ENCODE measurements at regions not wholly inside any gene's neighbourhood (a gene's known extent, or its start where the extent isn't known, plus 50 kb on each side); places are given as distances from the start of the nearest gene placed in this dataset.

DNA sequence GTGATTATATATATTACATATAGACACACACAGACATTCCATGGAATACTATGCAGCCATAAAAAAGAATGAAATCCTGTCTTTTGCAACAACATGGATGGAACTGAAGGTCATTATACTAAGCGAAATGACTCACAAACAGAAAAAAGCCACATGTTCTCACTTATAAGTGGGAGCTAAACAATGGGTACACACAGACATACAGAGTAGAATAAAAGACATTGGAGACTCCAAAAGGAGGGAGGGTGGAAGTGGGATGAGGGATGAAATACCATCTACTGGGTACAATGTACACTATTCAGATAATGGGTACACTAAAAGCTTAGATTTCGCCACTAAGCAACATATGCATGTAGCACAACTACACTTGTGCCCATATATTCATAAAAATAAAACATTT, 170.0 kb upstream of the RGMB start:
- DNase-seq (ENCODE audit: low read depth in 2 of 2) = no peak

DNA sequence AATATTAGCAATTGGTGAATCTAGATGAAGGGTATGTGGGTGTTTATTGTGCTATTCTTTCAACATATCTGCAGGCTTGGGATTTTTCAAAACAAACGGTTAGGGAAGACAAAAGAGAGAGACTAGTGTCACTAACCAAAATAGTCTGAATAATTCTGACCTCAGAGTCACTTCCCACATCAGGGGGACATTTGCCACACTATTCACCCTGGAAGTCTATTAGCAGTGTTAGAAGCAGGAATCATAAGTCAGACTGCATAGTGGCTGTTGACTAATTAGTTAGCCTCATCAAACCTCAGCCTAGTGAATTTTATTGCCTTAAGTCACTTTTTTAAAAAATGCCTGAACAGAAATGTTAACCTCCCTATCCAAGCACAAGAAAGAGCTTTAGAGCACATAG, 169.2 kb upstream of the RGMB start:
- no peak for DNase-seq (ENCODE audit: low read depth in 2 of 2)

DNA sequence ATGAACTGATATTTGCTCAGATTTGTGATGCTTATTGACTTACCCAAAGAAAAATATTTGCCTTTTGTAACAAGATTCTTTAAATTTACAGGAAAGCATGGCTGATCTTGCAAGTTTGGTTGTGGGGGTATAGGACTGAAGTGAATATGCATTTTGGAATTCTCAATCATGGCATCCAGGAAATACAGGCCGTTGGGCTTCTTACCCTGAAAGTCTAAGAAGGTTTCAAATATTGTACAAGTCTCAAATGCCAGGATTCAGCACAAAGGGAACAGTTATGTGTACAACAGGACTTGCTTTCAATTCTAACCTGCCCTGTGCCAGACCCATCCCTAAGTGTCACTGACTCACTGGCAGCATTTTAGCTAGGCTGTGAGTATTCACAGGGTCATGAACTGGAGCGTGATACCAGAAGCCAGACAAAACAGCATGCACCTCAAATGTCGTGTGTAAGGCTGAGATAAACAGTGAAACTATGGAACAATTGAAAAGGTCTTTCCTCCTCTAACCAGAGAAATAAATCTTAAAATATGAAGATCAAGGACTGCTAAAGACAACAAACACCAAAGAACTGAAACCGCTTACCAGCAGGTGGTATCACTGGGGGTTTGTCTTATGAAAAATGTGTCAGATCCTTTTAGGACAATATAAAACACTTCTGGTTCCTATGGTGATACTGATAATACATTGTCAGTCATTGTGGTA, 168.6 kb upstream of the RGMB start:
- no peak for DNase-seq (ENCODE audit: low read depth in 2 of 2)

DNA sequence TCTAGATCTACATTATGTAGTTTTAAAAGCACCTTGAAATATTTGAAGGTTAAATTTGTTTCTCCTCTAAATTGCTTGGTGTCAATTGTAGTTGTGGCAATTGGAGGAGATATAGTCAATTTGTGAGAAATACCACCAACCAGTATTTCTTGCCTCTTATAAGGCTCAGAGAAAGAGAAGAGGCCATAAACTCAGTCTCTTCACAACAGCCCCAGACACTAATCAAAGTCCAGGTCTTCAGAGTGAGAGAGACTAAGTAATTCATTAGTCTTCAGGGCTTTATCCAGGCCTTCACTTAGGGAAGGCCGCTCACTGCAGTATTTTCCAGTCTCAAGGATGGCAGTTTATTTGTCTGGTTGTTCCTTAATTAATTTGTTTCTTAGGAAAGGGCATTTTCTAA, 168.0 kb upstream of the RGMB start:
- DNase-seq (ENCODE audit: low read depth in 2 of 2) = no peak

DNA sequence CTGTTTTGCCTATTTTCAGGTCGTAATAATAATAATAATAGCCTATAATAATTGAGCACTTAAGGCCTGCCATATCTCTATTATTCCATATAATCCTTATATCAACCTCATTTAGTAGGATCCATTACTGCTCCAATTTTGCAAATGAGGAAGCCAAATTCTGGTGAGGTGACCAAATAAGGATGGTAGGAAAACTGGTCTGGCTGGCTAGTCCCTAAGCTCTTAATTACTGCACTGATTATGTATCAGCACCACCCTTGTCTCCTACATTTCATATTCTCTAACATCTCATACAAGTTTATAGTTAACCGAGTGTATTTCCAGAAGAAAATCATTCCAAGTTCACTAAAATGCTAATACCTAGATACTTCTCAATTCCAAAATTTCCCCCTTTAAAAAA, 166.5 kb upstream of the RGMB start:
- DNase-seq (ENCODE audit: low read depth in 2 of 2) = no peak

DNA sequence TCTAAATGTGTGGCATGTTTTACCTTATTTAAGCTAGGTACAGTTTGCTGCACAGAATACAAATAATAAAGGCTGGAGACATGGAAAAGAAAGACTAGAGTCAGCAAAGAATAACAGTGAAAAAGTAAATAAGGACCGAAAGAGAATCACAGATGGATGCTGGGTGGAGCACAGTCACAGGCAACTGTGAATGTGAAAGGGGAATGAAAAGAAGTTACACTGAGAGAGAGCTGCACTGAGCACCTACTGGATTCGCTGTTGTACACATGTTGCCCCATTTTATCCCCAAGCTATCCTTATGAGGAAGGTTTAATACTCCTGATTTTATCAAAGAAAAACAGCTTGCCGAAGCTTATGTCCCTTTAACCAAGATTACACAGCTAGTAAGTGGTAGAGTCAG, 165.4 kb upstream of the RGMB start:
- DNase-seq (ENCODE audit: low read depth in 2 of 2) = no peak

DNA sequence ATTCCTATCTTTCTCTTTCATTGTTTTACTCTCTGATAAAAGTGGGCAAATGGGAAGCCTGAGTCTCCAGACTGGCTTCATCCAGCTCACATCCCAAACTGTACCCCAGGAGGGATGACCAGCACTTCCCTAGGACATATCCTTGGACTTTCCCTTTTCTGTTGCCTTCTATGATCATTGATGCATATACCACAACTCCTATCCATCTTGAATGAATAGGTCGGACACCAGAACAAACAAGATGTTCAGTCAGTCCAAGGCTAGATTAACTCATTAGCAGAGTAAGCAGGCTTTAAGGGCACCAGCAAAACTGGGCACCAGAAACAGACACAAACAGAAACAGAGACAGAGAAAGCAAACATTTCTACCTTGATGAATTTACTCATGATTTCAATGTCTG, 159.1 kb upstream of the RGMB start:
- no peak for DNase-seq (ENCODE audit: low read depth in 2 of 2)

DNA sequence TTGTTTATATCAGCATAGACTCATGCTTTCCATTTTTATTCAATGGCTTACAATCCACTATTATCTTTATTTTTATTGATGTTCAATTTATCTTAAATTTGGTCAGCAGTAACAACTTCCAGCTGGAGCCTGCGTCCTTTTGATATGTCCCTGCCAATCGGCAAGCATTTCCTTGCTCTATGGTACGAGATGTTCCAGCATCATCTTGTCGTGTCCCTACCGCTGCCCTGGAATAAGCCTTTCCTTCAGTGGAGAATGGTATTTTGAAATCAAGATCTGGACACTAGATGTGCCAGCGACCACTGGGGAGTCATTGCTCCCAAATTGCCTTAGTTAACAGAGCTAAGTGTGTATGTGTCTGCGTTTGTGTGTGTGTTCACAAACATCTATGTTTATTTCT, 151.6 kb upstream of the RGMB start:
- DNase-seq (ENCODE audit: low read depth in 2 of 2) = no peak

DNA sequence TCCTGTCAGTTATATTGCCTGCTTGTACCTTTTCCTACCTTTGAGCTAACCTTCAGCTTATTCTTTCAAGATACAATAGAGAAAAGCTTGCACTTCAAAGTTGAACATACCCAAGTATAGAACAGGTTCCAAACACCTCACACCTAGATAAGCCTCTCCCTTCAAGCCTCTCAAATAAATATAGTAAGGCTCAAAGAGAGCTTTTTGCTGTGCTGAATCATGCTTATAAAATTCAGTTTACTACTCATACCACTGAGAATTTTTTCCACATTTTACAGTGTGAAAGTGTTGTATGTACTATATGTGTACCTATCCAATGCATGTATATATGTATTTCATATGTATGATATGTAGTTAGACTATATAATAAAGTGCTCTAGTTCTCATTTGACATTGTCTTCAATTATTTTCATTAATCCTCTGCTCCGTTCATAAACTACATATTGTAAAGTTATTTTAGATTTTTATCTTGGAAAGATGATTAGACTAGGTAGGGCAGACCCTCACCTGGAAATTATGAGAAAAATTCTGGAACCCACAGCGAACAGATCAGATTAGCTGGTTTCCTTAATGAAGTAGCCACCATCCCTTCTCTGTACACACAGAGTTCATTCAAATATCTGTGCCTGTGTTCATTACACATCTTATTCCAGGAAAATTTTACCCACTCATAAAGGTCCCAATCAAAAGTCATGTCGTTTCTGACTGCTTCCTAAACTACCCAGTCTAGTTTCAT, 149.2 kb upstream of the RGMB start:
- no peak for DNase-seq (ENCODE audit: low read depth in 2 of 2)

DNA sequence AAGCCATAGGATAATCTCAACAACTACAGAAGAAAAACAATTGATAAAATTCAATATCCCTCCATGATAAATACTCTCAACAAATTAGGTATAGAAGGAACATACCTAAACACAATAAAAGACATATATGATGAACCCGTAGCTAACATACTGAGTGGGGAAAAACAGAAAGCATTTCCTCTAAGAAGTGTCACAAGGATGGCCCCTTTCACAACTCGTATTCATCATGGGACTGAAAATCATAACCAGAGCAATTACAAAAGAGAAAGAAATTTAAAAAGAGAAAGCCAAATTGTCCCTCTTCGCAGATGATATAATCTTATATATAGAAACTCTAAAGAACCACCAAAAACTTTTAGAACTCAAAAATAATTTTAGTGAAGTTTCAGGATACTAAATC, 146.3 kb upstream of the RGMB start:
- DNase-seq (ENCODE audit: low read depth in 2 of 2) = no peak

DNA sequence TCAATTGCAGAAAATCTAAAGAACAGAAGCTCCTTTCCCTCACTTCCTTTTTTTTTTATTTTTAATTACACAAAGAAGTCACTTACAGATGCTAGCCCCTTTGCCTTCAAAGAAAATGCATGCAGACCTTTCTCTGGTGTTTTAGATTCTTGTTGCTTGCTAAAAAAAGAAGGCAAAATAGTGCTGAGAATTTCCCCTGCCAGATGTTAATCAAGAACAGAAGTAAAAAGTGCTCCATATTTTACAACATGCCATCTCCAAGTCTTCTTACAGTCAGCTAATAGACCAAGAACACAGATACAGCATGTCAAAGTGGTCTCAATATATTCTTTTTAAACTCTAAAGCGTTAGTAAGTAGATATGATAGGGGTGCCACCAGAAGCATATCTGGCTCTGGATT, 142.8 kb upstream of the RGMB start:
- no peak for DNase-seq (ENCODE audit: low read depth in 2 of 2)

DNA sequence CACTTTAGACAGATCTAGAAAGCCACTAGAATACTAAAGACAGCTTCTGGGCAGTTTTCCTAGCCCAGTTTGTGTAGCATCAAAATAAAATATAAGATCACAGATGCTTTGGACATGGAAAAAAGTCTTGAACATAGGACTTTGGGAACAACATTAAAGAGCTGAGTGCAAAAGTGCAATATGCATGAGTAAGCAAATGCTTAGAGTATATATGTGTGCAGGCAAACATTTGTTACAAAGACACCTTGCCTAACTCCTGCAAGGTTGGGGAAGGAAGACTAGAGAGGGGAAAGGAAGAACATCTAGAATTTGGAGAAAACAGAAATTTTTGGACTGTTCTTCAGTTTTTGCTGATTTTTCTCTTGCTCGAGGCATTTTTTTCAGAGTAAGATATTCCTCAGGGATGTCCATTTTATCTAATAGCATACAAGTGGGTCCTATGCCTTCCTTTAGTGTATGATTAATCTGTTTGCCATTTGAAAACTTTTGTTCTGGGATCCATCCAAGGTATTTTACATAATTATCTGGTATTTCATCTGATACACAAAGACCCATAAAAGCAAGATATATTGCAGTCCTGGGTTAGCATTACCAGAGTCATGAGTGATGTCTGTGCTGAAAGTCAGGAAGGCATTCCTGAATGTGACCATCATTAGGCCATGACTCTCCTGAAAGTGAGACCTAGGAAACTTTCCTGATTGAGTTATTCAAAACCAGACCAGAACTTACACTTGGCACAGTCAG, 142.0 kb upstream of the RGMB start:
- DNase-seq (ENCODE audit: low read depth in 2 of 2) = no peak

DNA sequence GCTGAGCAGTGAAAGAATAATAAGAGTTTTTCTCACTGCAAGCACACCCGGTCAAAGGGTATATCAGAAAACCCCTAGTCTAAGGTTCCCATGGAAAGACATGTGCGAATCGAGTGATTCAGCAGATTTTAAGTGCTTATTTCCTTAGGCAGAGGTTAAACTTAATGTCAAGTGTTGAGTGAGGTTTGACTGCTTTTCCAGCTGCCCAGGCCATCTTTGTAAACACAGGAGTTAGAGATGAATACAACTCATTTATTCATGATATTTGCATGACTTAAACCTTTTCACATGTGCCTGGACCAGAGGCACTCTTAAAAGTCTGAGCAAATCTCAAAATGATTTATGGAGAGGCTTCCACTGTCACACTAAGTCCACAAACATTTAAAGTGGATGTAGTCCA, 137.8 kb upstream of the RGMB start:
- no peak for DNase-seq (ENCODE audit: low read depth in 2 of 2)

DNA sequence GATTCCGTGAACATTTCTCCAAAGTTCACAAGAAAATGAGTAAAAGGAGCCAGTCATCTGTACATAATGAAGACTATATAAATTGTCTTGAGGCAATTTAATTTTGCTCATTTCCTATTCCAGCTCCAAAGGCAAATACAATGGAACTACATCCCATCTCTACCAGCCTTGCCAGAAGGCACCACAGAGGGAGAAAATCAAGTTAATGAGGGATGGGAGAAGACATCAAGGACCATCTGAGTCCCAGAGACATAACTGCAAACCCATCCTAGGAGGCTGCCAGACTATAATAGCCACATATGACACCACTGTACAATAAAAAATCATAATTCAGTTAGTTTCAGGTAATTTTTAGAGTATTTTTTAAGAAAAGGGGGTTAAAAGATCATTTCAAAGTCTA, 136.3 kb upstream of the RGMB start:
- no peak for DNase-seq (ENCODE audit: low read depth in 2 of 2)

DNA sequence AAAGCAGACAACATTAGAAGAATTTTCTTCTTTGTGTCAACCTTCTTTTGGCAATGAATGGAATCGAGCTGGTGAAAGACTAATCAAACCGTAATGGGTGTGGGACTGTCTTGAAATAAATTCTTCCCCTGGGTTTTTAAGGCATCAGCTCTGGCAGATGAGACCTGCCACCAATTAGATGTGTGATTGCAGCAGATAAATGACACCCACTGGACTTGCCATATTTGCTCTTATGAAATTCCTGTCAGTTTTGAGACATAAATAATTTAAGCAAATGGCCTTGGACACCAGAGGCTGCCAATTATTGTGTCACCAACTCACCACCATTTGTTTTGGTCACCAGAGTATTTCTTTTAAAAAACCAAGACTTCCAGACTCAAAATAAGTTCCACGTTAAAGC, 135.9 kb upstream of the RGMB start:
- DNase-seq (ENCODE audit: low read depth in 2 of 2) = no peak

DNA sequence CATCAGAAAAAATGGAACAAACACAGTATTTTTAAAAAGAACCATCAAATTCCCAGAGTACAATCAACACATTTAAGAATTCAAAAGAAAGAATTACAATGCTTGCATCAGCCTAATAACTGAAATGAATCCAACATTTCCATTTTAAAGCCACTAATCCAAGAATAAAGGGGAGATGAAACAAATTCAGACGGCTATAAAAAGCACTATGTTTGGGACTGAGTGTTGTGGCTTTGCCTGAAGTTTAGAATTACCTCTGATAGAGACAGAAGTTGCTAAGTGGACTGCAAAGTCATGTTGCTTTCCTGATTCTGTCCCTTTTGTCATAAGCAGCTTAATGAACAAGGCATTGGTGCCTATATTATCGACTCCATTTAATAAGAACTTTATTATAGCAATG, 135.4 kb upstream of the RGMB start:
- DNase-seq (ENCODE audit: low read depth in 2 of 2) = no peak

DNA sequence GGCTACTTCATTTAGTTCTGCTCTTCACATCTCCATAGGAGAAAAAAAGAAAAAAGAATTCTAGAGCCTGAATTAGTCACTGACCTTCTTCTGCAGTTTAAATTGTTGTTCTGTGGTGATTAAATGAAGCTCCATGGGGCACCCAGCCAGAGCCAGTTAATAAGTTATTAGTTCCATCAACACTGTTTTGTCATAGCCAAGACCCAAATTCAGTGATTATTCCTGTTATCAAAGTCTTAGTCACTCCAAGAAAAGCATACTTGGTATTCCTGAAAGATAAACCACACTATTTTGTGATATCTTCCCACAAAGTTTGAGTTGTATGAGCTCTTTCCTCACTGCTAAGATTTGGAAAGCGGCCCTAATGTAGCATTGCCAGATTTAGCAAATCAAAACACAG, 134.8 kb upstream of the RGMB start:
- DNase-seq (ENCODE audit: low read depth in 2 of 2) = no peak

DNA sequence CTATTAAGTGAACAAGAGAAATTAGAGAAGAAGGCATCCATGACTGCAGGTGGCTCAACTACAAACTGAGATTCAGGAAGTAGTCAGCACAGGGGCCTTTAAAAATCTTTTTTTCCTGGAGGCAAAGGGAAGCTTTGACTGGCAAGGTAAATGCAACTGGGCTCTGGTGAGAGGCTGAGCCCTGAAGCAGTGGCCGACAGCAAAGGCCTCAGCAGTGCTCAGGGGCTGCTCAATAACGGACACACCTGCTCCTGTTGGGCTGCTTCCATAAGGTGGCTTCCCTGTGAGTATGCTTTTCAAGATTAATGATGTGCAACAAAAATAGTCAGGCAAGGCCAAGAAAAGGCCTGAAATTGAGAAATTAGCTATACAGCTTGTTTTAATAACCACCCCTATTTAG, 134.2 kb upstream of the RGMB start:
- no peak for DNase-seq (ENCODE audit: low read depth in 2 of 2)

DNA sequence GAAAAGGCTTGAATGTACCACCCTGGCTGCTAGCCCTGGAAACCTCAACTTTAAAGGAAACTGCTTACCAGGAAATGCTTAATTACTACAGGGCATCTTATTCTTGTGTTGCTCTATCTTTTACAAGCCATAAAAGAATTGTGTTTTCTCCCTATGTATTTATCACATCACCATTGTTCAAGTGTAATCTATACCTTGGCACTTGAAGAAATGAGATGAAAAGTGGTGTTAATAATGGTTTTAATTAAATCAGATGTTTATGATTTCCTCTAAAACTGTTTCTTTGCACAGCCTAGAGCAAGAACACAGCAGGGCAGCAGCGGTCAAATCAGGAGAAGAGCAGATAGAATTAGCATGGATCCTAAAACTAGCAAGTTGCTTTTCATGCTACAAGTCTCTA, 131.8 kb upstream of the RGMB start:
- no peak for DNase-seq (ENCODE audit: low read depth in 2 of 2)

DNA sequence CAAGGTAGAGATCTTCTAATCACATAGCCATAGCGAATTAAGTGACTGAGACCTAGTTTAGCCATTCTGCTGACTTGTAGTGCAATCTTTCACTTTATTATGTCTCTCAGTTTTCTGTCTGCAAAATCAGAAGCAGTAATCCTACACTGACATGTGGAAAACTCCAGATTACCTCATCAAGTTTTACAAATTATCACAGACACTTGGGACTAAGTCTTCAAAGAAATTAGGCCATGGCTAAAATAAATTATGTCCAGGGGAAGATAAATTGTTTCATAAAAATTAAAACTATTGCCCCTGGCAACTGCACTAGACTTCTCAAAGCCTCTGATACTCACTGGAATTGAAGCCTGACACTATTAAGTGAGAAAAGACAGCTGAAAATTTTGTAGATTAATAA, 129.9 kb upstream of the RGMB start:
- no peak for DNase-seq (ENCODE audit: low read depth in 2 of 2)

DNA sequence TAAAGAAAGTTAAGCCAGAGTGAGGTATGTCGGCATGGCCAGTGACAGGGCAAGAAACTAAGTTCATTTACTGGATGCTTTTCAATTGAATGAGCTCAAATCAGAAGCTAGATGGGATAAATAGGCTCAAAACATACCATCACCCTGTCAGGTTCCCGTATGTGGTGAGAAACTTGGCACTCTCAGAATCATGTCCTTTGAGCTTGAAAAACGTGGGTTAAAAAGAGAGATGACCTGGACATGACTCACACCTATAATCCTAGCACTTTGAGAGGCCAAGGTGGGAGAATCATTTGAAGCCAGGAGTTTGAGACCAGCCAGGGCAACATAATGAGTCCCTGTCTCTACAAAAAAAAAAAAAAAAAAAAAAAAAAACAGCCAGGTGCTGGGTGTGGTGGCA, 121.7 kb upstream of the RGMB start:
- no peak for DNase-seq (ENCODE audit: low read depth in 2 of 2)

DNA sequence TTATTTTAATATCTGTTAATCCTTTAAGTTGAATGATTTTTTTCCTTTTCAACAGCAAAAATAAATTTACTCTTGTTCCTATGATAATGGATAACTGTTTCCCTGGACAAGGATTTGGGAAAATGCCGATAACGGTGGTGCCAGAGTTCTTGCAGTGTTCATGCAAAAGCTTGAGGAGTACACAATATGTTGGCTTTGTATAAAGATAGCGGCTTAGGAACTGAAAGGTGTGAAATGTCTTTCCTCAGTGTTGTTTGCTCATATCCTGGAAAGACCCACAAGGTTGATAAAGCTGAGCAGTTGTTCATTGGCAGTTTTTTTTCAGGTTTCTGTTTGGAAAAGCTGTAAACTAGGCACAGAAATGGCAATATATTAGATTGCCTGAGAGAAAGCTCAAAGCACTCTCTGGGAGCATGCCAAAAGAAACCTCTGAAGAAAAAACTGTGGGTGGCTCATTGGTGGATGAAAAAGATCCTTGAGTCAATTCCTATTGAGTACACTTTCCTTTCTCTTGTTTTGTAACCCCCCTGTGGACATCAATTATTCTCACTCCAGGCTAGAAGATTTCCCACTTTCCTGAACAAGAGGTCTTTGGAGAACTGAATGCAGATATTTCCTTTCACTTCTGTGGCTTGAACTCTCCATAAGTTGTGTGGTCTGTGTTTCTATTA, 117.2 kb upstream of the RGMB start:
- no peak for DNase-seq (ENCODE audit: low read depth in 2 of 2)

DNA sequence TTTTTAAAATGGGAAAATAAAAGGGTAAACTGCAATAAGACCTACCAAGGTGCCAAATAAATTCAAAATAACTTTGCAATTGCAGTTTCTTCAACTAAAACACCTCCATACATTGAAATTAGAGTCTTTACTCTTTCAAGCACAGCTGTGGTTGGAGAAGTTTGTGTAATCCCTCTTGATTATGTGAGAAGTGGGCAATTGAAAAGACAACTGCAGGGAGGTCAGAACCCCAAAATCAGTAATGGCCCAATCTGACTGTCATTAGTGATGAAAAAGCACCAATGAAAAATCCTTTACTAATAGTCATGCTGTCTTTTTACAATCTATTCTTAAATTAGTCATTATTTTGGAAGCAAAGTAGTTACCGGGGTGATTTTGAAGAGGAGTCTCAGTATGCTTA, 116.7 kb upstream of the RGMB start:
- DNase-seq (ENCODE audit: low read depth in 2 of 2) = no peak

Measured in stimulated activated CD8-positive, alpha-beta memory T cell treated with anti-CD3 and anti-CD28 coated beads, Interleukin-2, amount 100 ng/mL, for 48 hours (primary cell).